ENCODE measurements at regions not wholly inside any gene's neighbourhood (a gene's known extent, or its start where the extent isn't known, plus 50 kb on each side); places are given as distances from the start of the nearest gene placed in this dataset.

DNA sequence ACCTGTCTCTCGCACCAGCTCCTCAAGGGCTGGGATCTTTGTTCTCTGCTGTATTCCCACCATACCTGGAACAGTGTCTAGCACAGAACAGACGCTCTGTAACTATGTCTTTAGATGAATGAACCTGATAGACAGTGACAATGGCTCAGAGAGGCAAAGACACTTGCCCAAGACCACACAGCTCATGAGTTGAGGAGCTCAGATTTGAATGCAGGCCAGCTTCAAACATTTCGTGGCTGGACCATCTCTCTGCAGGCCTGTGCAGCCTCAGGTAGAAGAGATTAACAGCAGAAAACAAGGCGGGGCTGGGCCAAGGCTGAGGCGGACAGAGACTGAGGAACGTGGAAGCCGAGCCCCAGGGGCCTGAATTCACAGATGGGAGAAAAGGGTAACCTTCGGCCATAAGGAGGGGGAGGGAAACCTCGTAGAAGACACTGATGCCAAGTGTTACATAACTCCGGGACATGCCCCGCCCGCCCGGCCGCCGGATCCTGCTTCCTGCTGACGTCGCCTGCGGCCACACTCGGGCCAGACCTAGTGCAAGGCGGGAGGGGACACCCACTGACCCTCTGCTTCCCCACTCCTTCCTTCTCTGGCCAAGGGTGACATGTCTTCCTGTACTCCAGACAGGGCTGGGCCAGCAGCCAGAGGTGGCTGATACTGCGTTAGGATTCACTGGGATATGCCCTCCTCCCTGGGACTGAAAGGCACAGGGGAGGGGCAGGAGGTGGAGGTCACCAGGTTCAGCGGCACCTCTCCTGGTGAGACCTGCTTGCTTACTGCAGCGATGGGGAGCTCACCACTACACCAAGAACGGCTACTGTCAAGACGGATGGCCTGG, 86.8 kb downstream of the RFLNA start:
- BruUV-seq (replicated peaks) = no TSS peak
- no peak for TF ChIP-seq BRCA1 (IDR thresholded peaks at IDR 0.05; ENCODE audit: low read depth, low read length)
- TF ChIP-seq POLR2A (IDR thresholded peaks at IDR 0.05; ENCODE audit: low read depth, low read length) = peak; percentile 31; the same call in 1 of the 2 replicates
- ChIA-PET CTCF (no interaction called here), RAD21 (ENCODE audit: unreplicated experiment) (interaction anchor here (1.0 kb wide), 1 partner anchor 72 kb away, joined by 3 read pairs; no protein-coding TSS in a partner anchor), SMC1A (ENCODE audit: uncharacterized antibody, unreplicated experiment) (no interaction called here), POLR2A (no interaction called here)
- in situ Hi-C loops (cut with MboI) (no loop called here), intact Hi-C loops (cut with micrococcal nuclease; ENCODE audit: unreplicated experiment) (no loop called here)
- Histone ChIP-seq H3K9me3 (replicated peaks; ENCODE audit: control insufficient read depth, insufficient read depth, low read length) (no peaks in the 10 kb centered on the region), H3K36me3 (ENCODE audit: control insufficient read depth in 2 of 2, insufficient read depth in 2 of 2, low read length in 1 of 2) (peaks cover 14 to 27% of the 10 kb centered on the region in 2 experiments; a peak in 3 of 4 replicates), H3K4me3 (no peak overlapping the region), H3K79me2 (ENCODE audit: control insufficient read depth, insufficient read depth, low read length) (no peaks in the 10 kb centered on the region), H3K9ac (ENCODE audit: control insufficient read depth, insufficient read depth, low read length) (no peak overlapping the region), H4K20me1 (ENCODE audit: control insufficient read depth, insufficient read depth) (peaks cover 4% of the 10 kb centered on the region; the same call in 1 of the 2 replicates), H3K4me1 (ENCODE audit: control insufficient read depth, insufficient read depth, low read length) (no peaks in the 10 kb centered on the region), H3K27me3 (replicated peaks in 1 of 2; ENCODE audit: control insufficient read depth in 2 of 2, insufficient read depth in 2 of 2, low read length in 1 of 2) (no peaks in the 10 kb centered on the region), H3K4me2 (ENCODE audit: control insufficient read depth, insufficient read depth) (no peak overlapping the region), H3K27ac (ENCODE audit: control insufficient read depth, insufficient read depth) (no peak overlapping the region), H2AFZ (ENCODE audit: control insufficient read depth, low read depth, low read length) (no peak overlapping the region)
- DNase-seq (ENCODE audit: low read depth, low spot score) = no peak
- ATAC-seq = no peak
- no peak for FAIRE-seq
- whole genome bisulfite sequencing (ENCODE audit: insufficient coverage, insufficient replicate concordance, low lambda C conversion rate, missing lambda C conversion rate) = 90% methylated on average over 25 of the region's 25 CpGs

DNA sequence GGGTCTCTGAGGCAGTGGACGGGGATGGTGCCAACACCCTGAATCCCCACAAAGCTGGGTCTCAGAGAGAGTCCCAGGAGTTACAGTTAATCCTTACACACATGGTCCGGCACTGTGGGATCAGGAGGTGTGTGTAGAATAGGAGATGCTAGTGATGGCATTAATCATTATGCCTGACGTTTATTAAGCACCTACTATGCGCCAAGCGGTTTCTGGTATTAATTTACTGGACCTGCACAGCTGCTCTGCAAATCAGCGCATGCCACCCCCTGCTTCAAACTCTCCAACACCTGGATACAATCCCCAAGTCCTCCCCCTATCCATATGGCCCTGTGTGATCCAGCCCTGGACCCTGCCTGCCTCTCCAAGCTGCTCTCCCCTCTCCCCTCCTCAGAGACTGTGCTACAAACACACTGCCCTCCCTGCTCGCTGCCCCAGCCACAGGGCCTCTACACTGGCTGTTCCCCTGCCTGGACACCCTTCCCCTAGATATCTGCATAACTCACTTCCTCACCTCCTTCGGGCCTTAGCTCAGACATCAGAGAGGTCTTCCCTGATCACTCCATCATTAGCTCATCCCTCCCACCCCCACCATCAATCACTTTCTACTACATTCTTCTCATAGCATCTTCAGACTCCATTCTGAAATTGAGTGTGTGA, 86.0 kb downstream of the RFLNA start:
- BruUV-seq (replicated peaks) = no TSS peak
- SMC1A ChIA-PET (ENCODE audit: uncharacterized antibody, unreplicated experiment) = no interaction called here

More for the DNA sequence above, 86.0 kb downstream of the RFLNA start:
- in situ Hi-C loops (cut with MboI) (no loop called here), intact Hi-C loops (cut with micrococcal nuclease; ENCODE audit: unreplicated experiment) (no loop called here)
- 72% methylated on average over 8 of the region's 8 CpGs for WGBS (ENCODE audit: insufficient coverage, insufficient replicate concordance, low lambda C conversion rate, missing lambda C conversion rate)
- ATAC-seq (no peak), DNase-seq (ENCODE audit: low read depth, low spot score) (no peak), FAIRE-seq (no peak)
- Histone ChIP-seq H3K4me1 (ENCODE audit: control insufficient read depth, insufficient read depth, low read length) (no peaks in the 10 kb centered on the region), H3K4me2 (ENCODE audit: control insufficient read depth, insufficient read depth) (no peak overlapping the region), H3K36me3 (ENCODE audit: control insufficient read depth in 2 of 2, insufficient read depth in 2 of 2, low read length in 1 of 2) (peaks cover 13 to 23% of the 10 kb centered on the region in 2 experiments; a peak in 3 of 4 replicates), H3K4me3 (no peak overlapping the region), H3K9me3 (replicated peaks; ENCODE audit: control insufficient read depth, insufficient read depth, low read length) (no peaks in the 10 kb centered on the region), H3K79me2 (ENCODE audit: control insufficient read depth, insufficient read depth, low read length) (no peaks in the 10 kb centered on the region), H3K27me3 (replicated peaks in 1 of 2; ENCODE audit: control insufficient read depth in 2 of 2, insufficient read depth in 2 of 2, low read length in 1 of 2) (no peaks in the 10 kb centered on the region), H3K9ac (ENCODE audit: control insufficient read depth, insufficient read depth, low read length) (no peak overlapping the region), H2AFZ (ENCODE audit: control insufficient read depth, low read depth, low read length) (no peak overlapping the region), H3K27ac (ENCODE audit: control insufficient read depth, insufficient read depth) (no peak overlapping the region), H4K20me1 (ENCODE audit: control insufficient read depth, insufficient read depth) (peaks cover 4% of the 10 kb centered on the region; the same call in 1 of the 2 replicates)
- TF ChIP-seq ESRRA (IDR thresholded peaks at IDR 0.05; ENCODE audit: low read length) (no peak), RCOR1 (conservative IDR thresholded peaks at IDR 0.05; ENCODE audit: low read depth, low read length) (no peak), RAD21 (IDR thresholded peaks at IDR 0.05; ENCODE audit: insufficient read depth, low read depth, low read length) (no peak), RB1 (IDR thresholded peaks at IDR 0.05; ENCODE audit: borderline replicate concordance) (no peak), EZH2 (IDR thresholded peaks at IDR 0.05; ENCODE audit: borderline replicate concordance, control insufficient read depth, low read depth, low read length) (no peak), STAT1 (conservative IDR thresholded peaks at IDR 0.05) (no peak), MTA3 (IDR thresholded peaks at IDR 0.05; ENCODE audit: borderline replicate concordance, low read length) (no peak), ASH2L (IDR thresholded peaks at IDR 0.05; ENCODE audit: borderline replicate concordance, low read depth) (no peak), ZNF24 (IDR thresholded peaks at IDR 0.05) (no peak), NBN (IDR thresholded peaks at IDR 0.05) (no peak), ZSCAN29 (IDR thresholded peaks at IDR 0.05) (no peak)
- ChIA-PET CTCF (interaction anchor here (0.5 kb wide), 1 partner anchor 32 kb away, joined by 3 read pairs; no protein-coding TSS in a partner anchor), RAD21 (ENCODE audit: unreplicated experiment) (interaction anchor here (1.0 kb wide), 1 partner anchor 73 kb away, joined by 3 read pairs; no protein-coding TSS in a partner anchor), POLR2A (no interaction called here)

Measured in GM12878 (cell line).